Hippocampal formation (tissue), 2 donors: ENCODE measurements at regions not wholly inside any gene's neighbourhood (a gene's known extent, or its start where the extent isn't known, plus 50 kb on each side); places are given as distances from the start of the nearest gene placed in this dataset.
"Not testable (repeated sequence)": the region's sequence is repeated elsewhere in the genome, so short reads cannot be mapped to it uniquely, and the experiment has no call there.

Experiments
- DNase-seq, 2 donors: peaks; one replicate each; lab custom pipeline; 2025; lab: John Stamatoyannopoulos, UW

GRCh38 chr5:121665542-121665941 is 186.1 kb upstream of the FTMT start:
- DNase-seq: not testable (repeated sequence)

GRCh38 chr5:121667292-121667691 is 184.4 kb upstream of the FTMT start:
- no peak for DNase-seq

- no peak for DNase-seq
These were observed 183.0 kb upstream of the FTMT start for GRCh38 chr5:121668635-121669034.

- no peak for DNase-seq
These were observed 180.1 kb upstream of the FTMT start for GRCh38 chr5:121671624-121672023.

GRCh38 chr5:121675924-121676323 is 175.8 kb upstream of the FTMT start:
- DNase-seq: no peak

GRCh38 chr5:121681229-121681855 is 170.3 kb upstream of the FTMT start:
- no peak for DNase-seq

- DNase-seq: no peak
These were observed 163.6 kb upstream of the FTMT start for GRCh38 chr5:121688126-121688525.

- peak in 1 of 2 donors; percentile 15 for DNase-seq
These were observed 162.9 kb upstream of the FTMT start for GRCh38 chr5:121688781-121689180.

GRCh38 chr5:121691478-121691877 is 160.2 kb upstream of the FTMT start:
- DNase-seq: no peak

- DNase-seq: no peak
These were observed 159.5 kb upstream of the FTMT start for GRCh38 chr5:121692158-121692557.

GRCh38 chr5:121693864-121694263 is 157.8 kb upstream of the FTMT start:
- no peak for DNase-seq

GRCh38 chr5:121695307-121695706 is 156.4 kb upstream of the FTMT start:
- no peak for DNase-seq

- DNase-seq: no peak
These were observed 153.0 kb upstream of the FTMT start for GRCh38 chr5:121698690-121699089.

- DNase-seq: no peak
These were observed 150.0 kb upstream of the FTMT start for GRCh38 chr5:121701731-121702130.

GRCh38 chr5:121702682-121703081 is 149.0 kb upstream of the FTMT start:
- no peak for DNase-seq

GRCh38 chr5:121704291-121704690 is 147.4 kb upstream of the FTMT start:
- no peak for DNase-seq

- DNase-seq: no peak
These were observed 145.0 kb upstream of the FTMT start for GRCh38 chr5:121706686-121707085.

GRCh38 chr5:121707178-121707577 is 144.5 kb upstream of the FTMT start:
- DNase-seq: no peak

- DNase-seq: no peak
These were observed 140.3 kb upstream of the FTMT start for GRCh38 chr5:121711416-121711815.

GRCh38 chr5:121719255-121719654 is 132.4 kb upstream of the FTMT start:
- no peak for DNase-seq

GRCh38 chr5:121725450-121725849 is 126.2 kb upstream of the FTMT start:
- no peak for DNase-seq

GRCh38 chr5:121726991-121727390 is 124.7 kb upstream of the FTMT start:
- no peak for DNase-seq

GRCh38 chr5:121731377-121731776 is 120.3 kb upstream of the FTMT start:
- no peak for DNase-seq

GRCh38 chr5:121735618-121736017 is 116.1 kb upstream of the FTMT start:
- no peak for DNase-seq
